HL-60 (cell line): ENCODE measurements at regions not wholly inside any gene's neighbourhood (a gene's known extent, or its start where the extent isn't known, plus 50 kb on each side); places are given as distances from the start of the nearest gene placed in this dataset.

Experiments
- DNase-seq, 2 experiments: peaks; one replicate each; pipeline ENCODE4 v3.0.0-alpha.2; 2010 to 2020; ENCODE audit warnings: low read depth in 1 of 2, low spot score in 1 of 2
- H3K27ac ChIP-seq: fragments of 250-450 bp; sonication (Bioruptor Pico); replicated peaks from 2 replicates; pipeline ENCODE4 v1.5.1; 2020; ENCODE audit warnings: mild to moderate bottlenecking, moderate library complexity
- H3K27me3 ChIP-seq: fragments of 250-450 bp; sonication (Bioruptor Pico); 2 replicates; pipeline ENCODE4 v1.5.1; 2021; ENCODE audit warnings: mild to moderate bottlenecking, moderate library complexity; ENCODE audit not compliant: insufficient read depth, poor library complexity, severe bottlenecking
- H3K4me3 ChIP-seq: replicated peaks from 2 replicates; pipeline ENCODE4 v1.5.1; 2011; ENCODE audit warnings: mild to moderate bottlenecking, control low read depth, low read length; ENCODE audit not compliant: insufficient read depth
- CTCF ChIP-seq: IDR thresholded peaks from one replicate; pipeline ENCODE4 v1.5.1; 2011; ENCODE audit warnings: low read length, control low read depth, inconsistent platforms; ENCODE audit not compliant: insufficient read depth
- GABPA ChIP-seq: IDR thresholded peaks from 2 replicates; pipeline ENCODE4 v1.6.1; 2012; ENCODE audit warnings: low read depth
- POLR2AphosphoS5 ChIP-seq: IDR thresholded peaks from 2 replicates; pipeline ENCODE4 v1.6.1; 2012; ENCODE audit warnings: low read depth
- SPI1 ChIP-seq: IDR thresholded peaks from 2 replicates; pipeline ENCODE4 v1.6.1; 2012; ENCODE audit warnings: low read depth, mild to moderate bottlenecking, borderline replicate concordance
- TF ChIP-seq, protein P1 (sequence below): IDR thresholded peaks from 2 replicates; pipeline ENCODE4 v1.6.1; 2012; ENCODE audit warnings: low read depth; ENCODE audit not compliant: insufficient replicate concordance

- no peak overlapping the region for H3K27ac ChIP-seq
- no peaks in the 10 kb centered on the region for H3K27me3 ChIP-seq
- DNase-seq, result no peak
- TF ChIP-seq POLR2AphosphoS5, result no peak
- TF ChIP-seq GABPA, result no peak
- TF ChIP-seq SPI1, result no peak
- TF ChIP-seq, protein P1, sequence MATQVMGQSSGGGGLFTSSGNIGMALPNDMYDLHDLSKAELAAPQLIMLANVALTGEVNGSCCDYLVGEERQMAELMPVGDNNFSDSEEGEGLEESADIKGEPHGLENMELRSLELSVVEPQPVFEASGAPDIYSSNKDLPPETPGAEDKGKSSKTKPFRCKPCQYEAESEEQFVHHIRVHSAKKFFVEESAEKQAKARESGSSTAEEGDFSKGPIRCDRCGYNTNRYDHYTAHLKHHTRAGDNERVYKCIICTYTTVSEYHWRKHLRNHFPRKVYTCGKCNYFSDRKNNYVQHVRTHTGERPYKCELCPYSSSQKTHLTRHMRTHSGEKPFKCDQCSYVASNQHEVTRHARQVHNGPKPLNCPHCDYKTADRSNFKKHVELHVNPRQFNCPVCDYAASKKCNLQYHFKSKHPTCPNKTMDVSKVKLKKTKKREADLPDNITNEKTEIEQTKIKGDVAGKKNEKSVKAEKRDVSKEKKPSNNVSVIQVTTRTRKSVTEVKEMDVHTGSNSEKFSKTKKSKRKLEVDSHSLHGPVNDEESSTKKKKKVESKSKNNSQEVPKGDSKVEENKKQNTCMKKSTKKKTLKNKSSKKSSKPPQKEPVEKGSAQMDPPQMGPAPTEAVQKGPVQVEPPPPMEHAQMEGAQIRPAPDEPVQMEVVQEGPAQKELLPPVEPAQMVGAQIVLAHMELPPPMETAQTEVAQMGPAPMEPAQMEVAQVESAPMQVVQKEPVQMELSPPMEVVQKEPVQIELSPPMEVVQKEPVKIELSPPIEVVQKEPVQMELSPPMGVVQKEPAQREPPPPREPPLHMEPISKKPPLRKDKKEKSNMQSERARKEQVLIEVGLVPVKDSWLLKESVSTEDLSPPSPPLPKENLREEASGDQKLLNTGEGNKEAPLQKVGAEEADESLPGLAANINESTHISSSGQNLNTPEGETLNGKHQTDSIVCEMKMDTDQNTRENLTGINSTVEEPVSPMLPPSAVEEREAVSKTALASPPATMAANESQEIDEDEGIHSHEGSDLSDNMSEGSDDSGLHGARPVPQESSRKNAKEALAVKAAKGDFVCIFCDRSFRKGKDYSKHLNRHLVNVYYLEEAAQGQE, result no peak
- no peak overlapping the region for H3K4me3 ChIP-seq
Observed at GRCh38 chr13:111926501-111927180, 140.3 kb upstream of the SOX1 start.

DNA sequence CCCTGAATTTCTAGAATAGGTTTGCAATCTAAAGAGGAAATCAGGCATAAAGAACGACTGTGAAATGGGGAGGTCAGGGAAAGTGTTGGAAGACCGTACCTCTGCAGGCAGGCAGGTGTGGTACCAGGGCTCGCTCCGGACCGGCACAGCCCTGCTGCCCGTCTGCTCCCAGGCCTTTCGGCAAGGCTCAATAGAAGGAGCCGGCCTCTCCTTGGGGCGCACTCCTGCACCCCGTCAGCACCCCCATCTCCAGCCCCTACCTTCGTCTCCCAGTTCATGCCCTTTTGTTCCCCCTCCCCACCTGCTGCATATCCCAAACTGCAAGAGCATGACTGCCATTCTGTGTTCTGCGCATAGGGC, 139.8 kb upstream of the SOX1 start:
- Histone ChIP-seq H3K4me3 (no peak overlapping the region), H3K27me3 (no peaks in the 10 kb centered on the region), H3K27ac (no peak overlapping the region)
- TF ChIP-seq, protein P1, result no peak
- DNase-seq, result no peak

- TF ChIP-seq CTCF (no peak), POLR2AphosphoS5 (no peak), SPI1 (no peak), GABPA (no peak)
- TF ChIP-seq, protein P1, result no peak
- H3K27me3 ChIP-seq, result no peaks in the 10 kb centered on the region
- no peak for DNase-seq
- no peak overlapping the region for H3K4me3 ChIP-seq
- no peak overlapping the region for H3K27ac ChIP-seq
Observed at GRCh38 chr13:111929036-111929616, 137.8 kb upstream of the SOX1 start.

- Histone ChIP-seq H3K27ac (no peak overlapping the region), H3K27me3 (no peaks in the 10 kb centered on the region), H3K4me3 (no peak overlapping the region)
- DNase-seq, result no peak
- TF ChIP-seq GABPA (no peak), CTCF (no peak), SPI1 (no peak), POLR2AphosphoS5 (no peak)
- TF ChIP-seq, protein P1, result no peak
Observed at GRCh38 chr13:111936267-111936925, 130.6 kb upstream of the SOX1 start.
